Neural cell (in vitro differentiated cells): ENCODE measurements at regions not wholly inside any gene's neighbourhood (a gene's known extent, or its start where the extent isn't known, plus 50 kb on each side); places are given as distances from the start of the nearest gene placed in this dataset.
A peak's percentile ranks its signal among the peaks of the same experiment; 100 is the strongest.

Experiments
- H2AFZ ChIP-seq: fragments of 200-600, 300-800 bp; sonication (generic), shearing (Covaris generic); 2 replicates; pipeline ENCODE4 v1.6.0; 2014; ENCODE audit warnings: low read depth, mild to moderate bottlenecking, antibody characterized with exemption, low read length, moderate library complexity
- H3F3A ChIP-seq: fragments of 200-600 bp; shearing (Covaris generic); 2 replicates; pipeline ENCODE4 v1.6.1; 2016; ENCODE audit warnings: mild to moderate bottlenecking, moderate library complexity, mixed read lengths, antibody characterized with exemption, low read length; ENCODE audit not compliant: insufficient read depth, poor library complexity, severe bottlenecking
- H3K27ac ChIP-seq: fragments of 200-600, 300-800 bp; sonication (generic), shearing (Covaris generic); 2 replicates; pipeline ENCODE4 v1.5.1; 2014; ENCODE audit warnings: mild to moderate bottlenecking, low read length, moderate library complexity
- H3K27me3 ChIP-seq: fragments of 300-800, 200-600 bp; sonication (generic), shearing (Covaris generic); 2 replicates; pipeline ENCODE4 v1.6.0; 2014; ENCODE audit warnings: mild to moderate bottlenecking, low read depth, low read length, moderate library complexity; ENCODE audit not compliant: insufficient read depth
- H3K36me3 ChIP-seq: fragments of 300-800, 200-600 bp; sonication (generic), shearing (Covaris generic); 2 replicates; pipeline ENCODE4 v1.5.1; 2014; ENCODE audit warnings: mild to moderate bottlenecking, antibody characterized with exemption, low read length, moderate library complexity; ENCODE audit not compliant: insufficient read depth
- H3K4me2 ChIP-seq: fragments of 300-800, 200-600 bp; sonication (generic), shearing (Covaris generic); 2 replicates; pipeline ENCODE4 v1.6.0; 2014; ENCODE audit warnings: mild to moderate bottlenecking, low read length
- H3K4me3 ChIP-seq: fragments of 300-800, 200-600 bp; sonication (generic), shearing (Covaris generic); 2 replicates; pipeline ENCODE4 v1.5.1; 2014; ENCODE audit warnings: mild to moderate bottlenecking, low read length, moderate library complexity
- H3K79me2 ChIP-seq: fragments of 200-600 bp; shearing (Covaris generic); replicated peaks from 2 replicates; pipeline ENCODE4 v1.6.0; 2014; ENCODE audit warnings: mild to moderate bottlenecking, low read length, moderate library complexity; ENCODE audit not compliant: insufficient read depth
- H3K9ac ChIP-seq: fragments of 300-800, 200-600 bp; sonication (generic), shearing (Covaris generic); 2 replicates; pipeline ENCODE4 v1.6.1; 2016; ENCODE audit warnings: mild to moderate bottlenecking, low read length, mixed read lengths
- H3K9me2 ChIP-seq: fragments of 200-600 bp; shearing (Covaris generic); 2 replicates; pipeline ENCODE4 v1.6.1; 2016; ENCODE audit warnings: mild to moderate bottlenecking, low read length, mixed read lengths; ENCODE audit not compliant: insufficient read depth
- H3K9me3 ChIP-seq: fragments of 200-600, 300-800 bp; sonication (generic), shearing (Covaris generic); 2 replicates; pipeline ENCODE4 v1.6.1; 2016; ENCODE audit warnings: mild to moderate bottlenecking, mixed run types, low read length, moderate library complexity, mixed read lengths
- H4K20me1 ChIP-seq: fragments of 200-600 bp; shearing (Covaris generic); 2 replicates; pipeline ENCODE4 v1.6.1; 2016; ENCODE audit warnings: mild to moderate bottlenecking, mixed run types; ENCODE audit not compliant: insufficient read depth
- CTCF ChIP-seq: fragments of 450-650 bp; IDR thresholded peaks from 2 replicates; pipeline ENCODE4 v1.5.1; 2014; ENCODE audit warnings: antibody characterized with exemption, mild to moderate bottlenecking, moderate library complexity; ENCODE audit not compliant: poor library complexity, severe bottlenecking
- EP300 ChIP-seq: fragments of 450-650 bp; conservative IDR thresholded peaks from 2 replicates; pipeline ENCODE4 v1.6.1; 2014; ENCODE audit warnings: antibody characterized with exemption, mild to moderate bottlenecking, moderate library complexity; ENCODE audit not compliant: poor library complexity, severe bottlenecking
- EZH2 ChIP-seq: fragments of 200-600, 300-800 bp; shearing (Covaris generic), sonication (generic); IDR thresholded peaks from 2 replicates; pipeline ENCODE4 v1.6.1; 2014; ENCODE audit warnings: antibody characterized with exemption, low read length, borderline replicate concordance, mild to moderate bottlenecking; ENCODE audit not compliant: insufficient read depth, poor library complexity, severe bottlenecking
- MXI1 ChIP-seq: fragments of 450-650 bp; conservative IDR thresholded peaks from 2 replicates; pipeline ENCODE4 v1.6.1; 2014; ENCODE audit warnings: antibody characterized with exemption, mild to moderate bottlenecking; ENCODE audit not compliant: poor library complexity, severe bottlenecking
- POLR2AphosphoS5 ChIP-seq: IDR thresholded peaks from 2 replicates; pipeline ENCODE4 v1.6.1; 2012
- RAD21 ChIP-seq: fragments of 450-650 bp; conservative IDR thresholded peaks from 2 replicates; pipeline ENCODE4 v1.6.1; 2014; ENCODE audit warnings: antibody characterized with exemption, mild to moderate bottlenecking, moderate library complexity
- SMC3 ChIP-seq: fragments of 450-650 bp; conservative IDR thresholded peaks from 2 replicates; pipeline ENCODE4 v1.6.1; 2014; ENCODE audit warnings: antibody characterized with exemption, mild to moderate bottlenecking, moderate library complexity; ENCODE audit not compliant: poor library complexity
- TAF1 ChIP-seq: IDR thresholded peaks from 2 replicates; pipeline ENCODE4 v1.6.1; 2012; ENCODE audit warnings: low read depth
- TF ChIP-seq, protein P1 (sequence below): IDR thresholded peaks from 2 replicates; pipeline ENCODE4 v1.6.1; 2012; ENCODE audit warnings: borderline replicate concordance

DNA sequence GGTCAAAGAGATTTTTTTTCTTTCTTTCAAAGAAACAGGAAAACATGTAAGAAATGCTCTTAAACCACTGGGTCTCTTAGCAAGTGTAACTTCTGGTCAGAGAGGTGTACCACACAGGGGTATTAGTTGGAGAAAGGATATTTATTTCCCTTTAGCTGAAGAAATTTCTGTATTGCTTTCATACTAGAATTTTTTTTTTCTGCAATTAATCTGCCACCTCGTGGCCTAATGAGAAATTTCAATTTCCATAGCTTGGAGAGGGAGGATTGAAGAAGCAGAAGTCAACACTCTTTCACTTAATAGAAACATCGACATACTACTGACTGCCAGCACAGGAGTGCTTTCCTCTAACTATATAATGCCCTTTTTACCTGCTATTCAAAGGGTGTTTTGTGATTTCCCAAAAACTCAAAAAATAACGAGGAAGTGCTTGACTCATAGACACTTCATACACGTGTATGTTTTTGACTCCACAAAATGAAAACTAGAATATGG is 177.6 kb upstream of the NAMPT start:
- H3K4me3 ChIP-seq, result no peak overlapping the region
- no peak overlapping the region for H3K4me2 ChIP-seq
- H3K27me3 ChIP-seq, result no peaks in the 10 kb centered on the region
- TF ChIP-seq SMC3, result peak; percentile 69
- TF ChIP-seq, protein P1, sequence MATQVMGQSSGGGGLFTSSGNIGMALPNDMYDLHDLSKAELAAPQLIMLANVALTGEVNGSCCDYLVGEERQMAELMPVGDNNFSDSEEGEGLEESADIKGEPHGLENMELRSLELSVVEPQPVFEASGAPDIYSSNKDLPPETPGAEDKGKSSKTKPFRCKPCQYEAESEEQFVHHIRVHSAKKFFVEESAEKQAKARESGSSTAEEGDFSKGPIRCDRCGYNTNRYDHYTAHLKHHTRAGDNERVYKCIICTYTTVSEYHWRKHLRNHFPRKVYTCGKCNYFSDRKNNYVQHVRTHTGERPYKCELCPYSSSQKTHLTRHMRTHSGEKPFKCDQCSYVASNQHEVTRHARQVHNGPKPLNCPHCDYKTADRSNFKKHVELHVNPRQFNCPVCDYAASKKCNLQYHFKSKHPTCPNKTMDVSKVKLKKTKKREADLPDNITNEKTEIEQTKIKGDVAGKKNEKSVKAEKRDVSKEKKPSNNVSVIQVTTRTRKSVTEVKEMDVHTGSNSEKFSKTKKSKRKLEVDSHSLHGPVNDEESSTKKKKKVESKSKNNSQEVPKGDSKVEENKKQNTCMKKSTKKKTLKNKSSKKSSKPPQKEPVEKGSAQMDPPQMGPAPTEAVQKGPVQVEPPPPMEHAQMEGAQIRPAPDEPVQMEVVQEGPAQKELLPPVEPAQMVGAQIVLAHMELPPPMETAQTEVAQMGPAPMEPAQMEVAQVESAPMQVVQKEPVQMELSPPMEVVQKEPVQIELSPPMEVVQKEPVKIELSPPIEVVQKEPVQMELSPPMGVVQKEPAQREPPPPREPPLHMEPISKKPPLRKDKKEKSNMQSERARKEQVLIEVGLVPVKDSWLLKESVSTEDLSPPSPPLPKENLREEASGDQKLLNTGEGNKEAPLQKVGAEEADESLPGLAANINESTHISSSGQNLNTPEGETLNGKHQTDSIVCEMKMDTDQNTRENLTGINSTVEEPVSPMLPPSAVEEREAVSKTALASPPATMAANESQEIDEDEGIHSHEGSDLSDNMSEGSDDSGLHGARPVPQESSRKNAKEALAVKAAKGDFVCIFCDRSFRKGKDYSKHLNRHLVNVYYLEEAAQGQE, result no peak
- peak; percentile 64 for TF ChIP-seq RAD21
- TF ChIP-seq CTCF, result peak; percentile 64
- H3K36me3 ChIP-seq, result no peaks in the 10 kb centered on the region
- no peaks in the 10 kb centered on the region for H3K79me2 ChIP-seq
- H3K9ac ChIP-seq, result no peak overlapping the region
- H2AFZ ChIP-seq, result no peak overlapping the region
- H3F3A ChIP-seq, result no peaks in the 10 kb centered on the region
- H3K27ac ChIP-seq, result no peak overlapping the region
- no peaks in the 10 kb centered on the region for H3K9me3 ChIP-seq
- no peaks in the 10 kb centered on the region for H4K20me1 ChIP-seq
- no peaks in the 10 kb centered on the region for H3K9me2 ChIP-seq

DNA sequence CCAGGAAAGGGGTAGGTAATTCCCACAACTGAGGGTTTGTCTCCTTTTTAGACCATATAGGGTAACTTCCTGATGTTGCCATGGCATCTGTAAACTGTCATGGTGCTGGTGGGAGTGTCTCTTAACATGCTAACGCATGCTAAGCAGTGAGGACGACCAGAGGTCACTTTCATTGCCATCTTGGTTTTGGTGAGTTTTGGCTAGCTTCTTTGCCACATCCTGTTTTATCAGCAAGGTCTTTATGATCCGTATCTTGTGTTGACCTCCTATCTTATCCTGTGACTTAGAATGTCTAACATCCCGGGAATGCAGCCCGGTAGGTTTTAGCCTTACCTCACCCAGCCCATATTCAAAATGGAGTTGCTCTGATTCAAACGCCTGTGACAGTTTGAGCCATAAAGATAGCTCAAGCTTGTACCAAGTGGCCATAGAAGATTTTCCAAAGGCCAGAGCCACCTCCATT is 176.0 kb upstream of the NAMPT start:
- H3F3A ChIP-seq, result no peaks in the 10 kb centered on the region
- TF ChIP-seq TAF1 (no peak), SMC3 (no peak), RAD21 (no peak), CTCF (no peak), EZH2 (no peak), POLR2AphosphoS5 (no peak), MXI1 (no peak), EP300 (no peak)
- TF ChIP-seq, protein P1, result no peak
- no peaks in the 10 kb centered on the region for H3K27me3 ChIP-seq
- no peaks in the 10 kb centered on the region for H3K36me3 ChIP-seq
- no peaks in the 10 kb centered on the region for H3K79me2 ChIP-seq
- H3K27ac ChIP-seq, result no peak overlapping the region
- no peaks in the 10 kb centered on the region for H3K9me3 ChIP-seq
- no peak overlapping the region for H3K4me2 ChIP-seq
- no peak overlapping the region for H3K9ac ChIP-seq
- no peaks in the 10 kb centered on the region for H4K20me1 ChIP-seq
- no peak overlapping the region for H3K4me3 ChIP-seq
- no peak overlapping the region for H2AFZ ChIP-seq
- H3K9me2 ChIP-seq, result no peaks in the 10 kb centered on the region
